MCF 10A (cell line): ENCODE measurements at regions not wholly inside any gene's neighbourhood (a gene's known extent, or its start where the extent isn't known, plus 50 kb on each side); places are given as distances from the start of the nearest gene placed in this dataset.
"Not testable (repeated sequence)": the region's sequence is repeated elsewhere in the genome, so short reads cannot be mapped to it uniquely, and the experiment has no call there.

Experiments used
- BruUV-seq: library from RNA; stranded (reverse); fragments of 400-500 nt; replicated peaks from 2 replicates; lab custom pipeline; 2021; lab: Mats Ljungman, UMichigan
- CTCF ChIA-PET: fragments of 300-600 bp; sonication (Branson Sonifier 250); formaldehyde crosslinking; extraction: SDS; loops from one replicate; lab custom pipeline; 2021; ENCODE audit warnings: antibody characterized with exemption, inconsistent platforms; lab: Yijun Ruan, JAX
- POLR2A ChIA-PET: fragments of 300-600, 350-650 bp; sonication (Branson Sonifier 250); formaldehyde crosslinking; extraction: SDS; loops from one replicate; lab custom pipeline; 2020; ENCODE audit warnings: antibody characterized with exemption, inconsistent platforms; lab: Yijun Ruan, JAX
- DNase-seq: peaks from one replicate; pipeline ENCODE4 v3.0.0-alpha.2; 2018; ENCODE audit not compliant: unreplicated experiment
- H3K27ac Mint-ChIP-seq: one replicate; pipeline ENCODE4 v1.8.0; 2022; ENCODE audit warnings: mild to moderate bottlenecking, low read depth, mixed read lengths; ENCODE audit not compliant: unreplicated experiment
- H3K27me3 Mint-ChIP-seq: one replicate; pipeline ENCODE4 v1.8.0; 2022; ENCODE audit warnings: mixed read lengths; ENCODE audit not compliant: insufficient read depth, unreplicated experiment
- H3K36me3 Mint-ChIP-seq: one replicate; pipeline ENCODE4 v1.8.0; 2022; ENCODE audit warnings: mild to moderate bottlenecking, moderate library complexity, mixed read lengths; ENCODE audit not compliant: insufficient read depth, unreplicated experiment
- H3K4me1 Mint-ChIP-seq: one replicate; pipeline ENCODE4 v1.8.0; 2022; ENCODE audit warnings: mixed read lengths; ENCODE audit not compliant: insufficient read depth, unreplicated experiment
- H3K4me3 Mint-ChIP-seq: one replicate; pipeline ENCODE4 v1.8.0; 2022; ENCODE audit warnings: mild to moderate bottlenecking, moderate library complexity, mixed read lengths; ENCODE audit not compliant: unreplicated experiment
- H3K9me3 Mint-ChIP-seq: one replicate; pipeline ENCODE4 v1.8.0; 2022; ENCODE audit warnings: mixed read lengths; ENCODE audit not compliant: unreplicated experiment
- intact Hi-C: fragments of 100-400 bp; cut with micrococcal nuclease; formaldehyde crosslinking; loops from 2 replicates; pipeline ENCODE4 v1.14.1; 2022
- TF ChIP-seq, protein P1 (sequence below): fragments of 200-600 bp; IDR thresholded peaks from one replicate; pipeline ENCODE4 v1.8.0; 2022; ENCODE audit warnings: antibody characterized with exemption, mild to moderate bottlenecking; ENCODE audit not compliant: unreplicated experiment

DNA sequence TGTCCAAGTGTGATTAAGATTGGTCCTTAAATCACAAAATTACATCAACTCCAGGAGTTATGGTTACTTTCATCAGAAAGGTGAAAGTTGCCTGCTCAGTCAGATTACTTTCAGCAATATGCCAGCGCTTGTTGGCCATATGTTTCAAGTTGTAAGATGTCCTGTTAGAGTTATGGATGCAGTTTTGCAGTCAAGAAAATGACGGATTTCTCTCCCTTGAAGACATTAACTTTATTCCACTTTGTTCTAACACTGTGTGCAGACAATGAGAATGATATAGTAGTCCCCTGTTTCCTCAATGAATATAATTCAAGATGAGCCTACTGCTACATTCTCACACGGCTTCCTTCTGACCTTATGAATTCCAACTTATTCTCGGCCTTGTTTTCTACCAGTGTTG lies 295.0 kb upstream of the ADGRL3 start:
- intact Hi-C loops = no loop called here
- ChIA-PET POLR2A (no interaction called here), CTCF (no interaction called here)
- Mint-ChIP-seq H3K27ac (no peak overlapping the region), H3K4me3 (no peak overlapping the region), H3K9me3 (no peaks in the 10 kb centered on the region), H3K36me3 (no peaks in the 10 kb centered on the region), H3K4me1 (no peaks in the 10 kb centered on the region), H3K27me3 (no peaks in the 10 kb centered on the region)
- BruUV-seq = no TSS peak
- no peak for DNase-seq
- TF ChIP-seq, protein P1, sequence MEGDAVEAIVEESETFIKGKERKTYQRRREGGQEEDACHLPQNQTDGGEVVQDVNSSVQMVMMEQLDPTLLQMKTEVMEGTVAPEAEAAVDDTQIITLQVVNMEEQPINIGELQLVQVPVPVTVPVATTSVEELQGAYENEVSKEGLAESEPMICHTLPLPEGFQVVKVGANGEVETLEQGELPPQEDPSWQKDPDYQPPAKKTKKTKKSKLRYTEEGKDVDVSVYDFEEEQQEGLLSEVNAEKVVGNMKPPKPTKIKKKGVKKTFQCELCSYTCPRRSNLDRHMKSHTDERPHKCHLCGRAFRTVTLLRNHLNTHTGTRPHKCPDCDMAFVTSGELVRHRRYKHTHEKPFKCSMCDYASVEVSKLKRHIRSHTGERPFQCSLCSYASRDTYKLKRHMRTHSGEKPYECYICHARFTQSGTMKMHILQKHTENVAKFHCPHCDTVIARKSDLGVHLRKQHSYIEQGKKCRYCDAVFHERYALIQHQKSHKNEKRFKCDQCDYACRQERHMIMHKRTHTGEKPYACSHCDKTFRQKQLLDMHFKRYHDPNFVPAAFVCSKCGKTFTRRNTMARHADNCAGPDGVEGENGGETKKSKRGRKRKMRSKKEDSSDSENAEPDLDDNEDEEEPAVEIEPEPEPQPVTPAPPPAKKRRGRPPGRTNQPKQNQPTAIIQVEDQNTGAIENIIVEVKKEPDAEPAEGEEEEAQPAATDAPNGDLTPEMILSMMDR = no peak

DNA sequence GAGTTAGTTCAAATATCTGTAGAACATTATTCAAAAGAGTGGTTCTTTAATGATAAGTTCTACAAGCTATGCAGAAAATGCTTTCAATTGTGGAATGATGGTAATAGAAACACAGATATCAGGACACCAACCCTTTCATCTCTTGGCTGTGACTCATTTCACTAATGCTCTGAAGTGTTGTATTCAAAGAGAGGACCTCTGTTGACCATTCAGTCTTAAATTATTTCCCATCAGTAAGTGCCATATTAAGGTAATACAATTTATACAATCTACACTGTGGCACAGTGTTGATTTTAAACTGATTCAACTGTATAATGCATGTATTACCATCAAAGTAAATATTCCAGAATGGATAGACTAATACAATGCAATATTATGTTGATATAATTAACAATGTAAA lies 289.0 kb upstream of the ADGRL3 start:
- no TSS peak for BruUV-seq
- Mint-ChIP-seq H3K36me3 (no peaks in the 10 kb centered on the region), H3K4me3 (no peak overlapping the region), H3K4me1 (no peaks in the 10 kb centered on the region), H3K27me3 (no peaks in the 10 kb centered on the region), H3K27ac (no peak overlapping the region), H3K9me3 (no peaks in the 10 kb centered on the region)
- no peak for DNase-seq
- TF ChIP-seq, protein P1 = no peak
- intact Hi-C loops = no loop called here
- ChIA-PET CTCF (interaction anchor here (0.6 to 0.8 kb wide), 2 partner anchors 9 to 186 kb away, joined by 3 to 4 read pairs; no protein-coding TSS in a partner anchor), POLR2A (no interaction called here)

DNA sequence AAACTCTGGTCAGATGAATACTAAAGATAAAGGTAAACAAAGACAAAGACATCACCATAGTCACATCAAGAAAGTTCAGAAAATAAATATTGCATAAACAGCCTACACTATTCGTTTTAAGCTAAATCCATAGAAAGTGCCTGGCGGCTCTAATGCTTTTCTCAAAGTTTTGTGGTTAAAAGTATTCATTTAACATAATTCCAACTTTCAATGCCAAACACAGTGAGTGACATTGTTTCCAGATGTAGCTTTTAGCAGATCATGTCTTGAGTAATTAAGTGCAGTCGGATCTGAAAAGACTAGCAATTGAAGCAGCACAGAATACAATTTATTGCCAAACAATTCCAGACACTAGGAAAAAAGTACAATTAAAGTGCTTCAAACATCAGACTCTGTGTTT lies 287.1 kb upstream of the ADGRL3 start:
- H3K27me3 Mint-ChIP-seq = no peaks in the 10 kb centered on the region
- POLR2A ChIA-PET = no interaction called here
- no peak overlapping the region for H3K4me3 Mint-ChIP-seq

DNA sequence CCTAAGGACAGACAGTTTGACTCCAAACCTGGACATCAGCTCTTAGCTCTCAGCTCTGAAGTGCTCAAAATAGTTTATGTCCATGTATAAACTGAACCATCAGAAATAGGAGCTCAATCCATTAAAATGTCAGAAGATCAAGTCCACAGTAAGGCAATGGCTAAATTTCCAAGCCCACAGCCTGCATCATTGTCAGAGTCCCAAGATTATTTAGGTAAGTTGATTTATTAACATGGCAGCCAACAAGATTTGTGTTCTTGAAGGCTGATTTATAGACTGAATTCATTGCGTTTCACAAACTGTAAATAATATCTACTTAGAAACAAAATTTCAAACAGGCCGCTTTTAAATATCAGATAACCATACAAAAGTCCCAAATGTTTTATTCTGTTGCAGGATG lies 286.5 kb upstream of the ADGRL3 start:
- Mint-ChIP-seq H3K9me3 (no peaks in the 10 kb centered on the region), H3K27me3 (no peaks in the 10 kb centered on the region), H3K4me1 (no peaks in the 10 kb centered on the region), H3K27ac (no peak overlapping the region), H3K4me3 (no peak overlapping the region), H3K36me3 (no peaks in the 10 kb centered on the region)
- ChIA-PET POLR2A (no interaction called here), CTCF (interaction anchor here (1.3 kb wide), 1 partner anchor 16 kb away, joined by 3 read pairs; no protein-coding TSS in a partner anchor)
- TF ChIP-seq, protein P1 = no peak
- BruUV-seq = no TSS peak
- DNase-seq = no peak
- intact Hi-C loops = no loop called here

More for the DNA sequence above, 287.1 kb upstream of the ADGRL3 start:
- TF ChIP-seq, protein P1 = no peak
- no peaks in the 10 kb centered on the region for H3K36me3 Mint-ChIP-seq
- intact Hi-C loops = no loop called here
- BruUV-seq = no TSS peak
- CTCF ChIA-PET = no interaction called here
- H3K9me3 Mint-ChIP-seq = no peaks in the 10 kb centered on the region
- no peak for DNase-seq
- no peaks in the 10 kb centered on the region for H3K4me1 Mint-ChIP-seq
- no peak overlapping the region for H3K27ac Mint-ChIP-seq

DNA sequence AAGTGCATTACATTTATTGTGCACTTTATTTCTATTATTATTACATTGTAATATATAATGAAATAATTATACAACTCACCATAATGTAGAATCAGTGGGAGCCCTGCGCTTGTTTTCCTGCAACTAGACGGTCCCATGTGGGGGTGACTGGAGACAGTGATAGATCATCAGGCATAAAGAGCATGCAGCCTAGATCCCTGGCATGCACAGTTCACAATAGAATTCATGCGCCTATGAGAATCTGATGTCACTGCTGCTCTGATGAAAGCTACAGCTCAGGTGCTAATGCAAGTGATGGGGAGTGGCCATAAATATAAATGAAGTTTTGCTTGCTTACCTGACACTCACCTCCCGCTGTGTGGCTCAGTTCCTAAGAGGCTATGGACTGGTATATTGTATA lies 278.4 kb upstream of the ADGRL3 start:
- BruUV-seq, intact Hi-C loops, H3K36me3 Mint-ChIP-seq, H3K27ac Mint-ChIP-seq, H3K27me3 Mint-ChIP-seq, POLR2A ChIA-PET, DNase-seq, H3K9me3 Mint-ChIP-seq, H3K4me3 Mint-ChIP-seq, H3K4me1 Mint-ChIP-seq: not testable (repeated sequence)
- CTCF ChIA-PET = interaction anchor here (0.6 kb wide), 1 partner anchor 339 kb away, joined by 6 read pairs; no protein-coding TSS in a partner anchor
